Fibroblast of the aortic adventitia (primary cell): ENCODE measurements at regions not wholly inside any gene's neighbourhood (a gene's known extent, or its start where the extent isn't known, plus 50 kb on each side); places are given as distances from the start of the nearest gene placed in this dataset.

Experiments used
- DNase-seq: peaks from one replicate; pipeline ENCODE4 v3.0.0-alpha.2; 2010; ENCODE audit warnings: low read depth
- H3K4me3 ChIP-seq: 2 replicates; pipeline ENCODE4 v1.5.1; 2011; ENCODE audit warnings: low read depth, mild to moderate bottlenecking, control low read depth, low read length, moderate library complexity
- CTCF ChIP-seq: IDR thresholded peaks from 2 replicates; pipeline ENCODE4 v1.5.1; 2011; ENCODE audit warnings: mild to moderate bottlenecking, low read length, control low read depth, inconsistent platforms; ENCODE audit not compliant: insufficient read depth

GRCh38 chrX:40414335-40414734 is 166.4 kb upstream of the ATP6AP2 start:
- TF ChIP-seq CTCF, result no peak
- no peak for DNase-seq
- H3K4me3 ChIP-seq, result no peak overlapping the region

GRCh38 chrX:40411340-40412111 is 169.2 kb upstream of the ATP6AP2 start:
- no peak for TF ChIP-seq CTCF
- no peak for DNase-seq
- no peak overlapping the region for H3K4me3 ChIP-seq

GRCh38 chrX:40410859-40411258 is 169.9 kb upstream of the ATP6AP2 start:
- no peak for TF ChIP-seq CTCF
- H3K4me3 ChIP-seq, result no peak overlapping the region
- DNase-seq, result no peak

GRCh38 chrX:40406330-40406859 is 174.4 kb upstream of the ATP6AP2 start:
- DNase-seq, result no peak
- no peak for TF ChIP-seq CTCF
- H3K4me3 ChIP-seq, result no peak overlapping the region

GRCh38 chrX:40405399-40405798 is 175.4 kb upstream of the ATP6AP2 start:
- H3K4me3 ChIP-seq, result no peak overlapping the region
- no peak for TF ChIP-seq CTCF
- no peak for DNase-seq

- no peak for TF ChIP-seq CTCF
- H3K4me3 ChIP-seq, result no peak overlapping the region
- no peak for DNase-seq
Observed at GRCh38 chrX:40403757-40404156, 177.0 kb upstream of the ATP6AP2 start.
